Neural cell (in vitro differentiated cells): ENCODE measurements at regions not wholly inside any gene's neighbourhood (a gene's known extent, or its start where the extent isn't known, plus 50 kb on each side); places are given as distances from the start of the nearest gene placed in this dataset.

Experiments
- H2AFZ ChIP-seq: fragments of 200-600, 300-800 bp; sonication (generic), shearing (Covaris generic); 2 replicates; pipeline ENCODE4 v1.6.0; 2014; ENCODE audit warnings: low read depth, mild to moderate bottlenecking, antibody characterized with exemption, low read length, moderate library complexity
- H3F3A ChIP-seq: fragments of 200-600 bp; shearing (Covaris generic); 2 replicates; pipeline ENCODE4 v1.6.1; 2016; ENCODE audit warnings: mild to moderate bottlenecking, moderate library complexity, mixed read lengths, antibody characterized with exemption, low read length; ENCODE audit not compliant: insufficient read depth, poor library complexity, severe bottlenecking
- H3K27ac ChIP-seq: fragments of 200-600, 300-800 bp; sonication (generic), shearing (Covaris generic); 2 replicates; pipeline ENCODE4 v1.5.1; 2014; ENCODE audit warnings: mild to moderate bottlenecking, low read length, moderate library complexity
- H3K27me3 ChIP-seq: fragments of 300-800, 200-600 bp; sonication (generic), shearing (Covaris generic); 2 replicates; pipeline ENCODE4 v1.6.0; 2014; ENCODE audit warnings: mild to moderate bottlenecking, low read depth, low read length, moderate library complexity; ENCODE audit not compliant: insufficient read depth
- H3K36me3 ChIP-seq: fragments of 300-800, 200-600 bp; sonication (generic), shearing (Covaris generic); 2 replicates; pipeline ENCODE4 v1.5.1; 2014; ENCODE audit warnings: mild to moderate bottlenecking, antibody characterized with exemption, low read length, moderate library complexity; ENCODE audit not compliant: insufficient read depth
- H3K4me2 ChIP-seq: fragments of 300-800, 200-600 bp; sonication (generic), shearing (Covaris generic); 2 replicates; pipeline ENCODE4 v1.6.0; 2014; ENCODE audit warnings: mild to moderate bottlenecking, low read length
- H3K4me3 ChIP-seq: fragments of 300-800, 200-600 bp; sonication (generic), shearing (Covaris generic); 2 replicates; pipeline ENCODE4 v1.5.1; 2014; ENCODE audit warnings: mild to moderate bottlenecking, low read length, moderate library complexity
- H3K79me2 ChIP-seq: fragments of 200-600 bp; shearing (Covaris generic); replicated peaks from 2 replicates; pipeline ENCODE4 v1.6.0; 2014; ENCODE audit warnings: mild to moderate bottlenecking, low read length, moderate library complexity; ENCODE audit not compliant: insufficient read depth
- H3K9ac ChIP-seq: fragments of 300-800, 200-600 bp; sonication (generic), shearing (Covaris generic); 2 replicates; pipeline ENCODE4 v1.6.1; 2016; ENCODE audit warnings: mild to moderate bottlenecking, low read length, mixed read lengths
- H3K9me2 ChIP-seq: fragments of 200-600 bp; shearing (Covaris generic); 2 replicates; pipeline ENCODE4 v1.6.1; 2016; ENCODE audit warnings: mild to moderate bottlenecking, low read length, mixed read lengths; ENCODE audit not compliant: insufficient read depth
- H3K9me3 ChIP-seq: fragments of 200-600, 300-800 bp; sonication (generic), shearing (Covaris generic); 2 replicates; pipeline ENCODE4 v1.6.1; 2016; ENCODE audit warnings: mild to moderate bottlenecking, mixed run types, low read length, moderate library complexity, mixed read lengths
- H4K20me1 ChIP-seq: fragments of 200-600 bp; shearing (Covaris generic); 2 replicates; pipeline ENCODE4 v1.6.1; 2016; ENCODE audit warnings: mild to moderate bottlenecking, mixed run types; ENCODE audit not compliant: insufficient read depth
- EP300 ChIP-seq: fragments of 450-650 bp; conservative IDR thresholded peaks from 2 replicates; pipeline ENCODE4 v1.6.1; 2014; ENCODE audit warnings: antibody characterized with exemption, mild to moderate bottlenecking, moderate library complexity; ENCODE audit not compliant: poor library complexity, severe bottlenecking
- EZH2 ChIP-seq: fragments of 200-600, 300-800 bp; shearing (Covaris generic), sonication (generic); IDR thresholded peaks from 2 replicates; pipeline ENCODE4 v1.6.1; 2014; ENCODE audit warnings: antibody characterized with exemption, low read length, borderline replicate concordance, mild to moderate bottlenecking; ENCODE audit not compliant: insufficient read depth, poor library complexity, severe bottlenecking
- MXI1 ChIP-seq: fragments of 450-650 bp; conservative IDR thresholded peaks from 2 replicates; pipeline ENCODE4 v1.6.1; 2014; ENCODE audit warnings: antibody characterized with exemption, mild to moderate bottlenecking; ENCODE audit not compliant: poor library complexity, severe bottlenecking
- POLR2AphosphoS5 ChIP-seq: IDR thresholded peaks from 2 replicates; pipeline ENCODE4 v1.6.1; 2012
- RAD21 ChIP-seq: fragments of 450-650 bp; conservative IDR thresholded peaks from 2 replicates; pipeline ENCODE4 v1.6.1; 2014; ENCODE audit warnings: antibody characterized with exemption, mild to moderate bottlenecking, moderate library complexity
- SMC3 ChIP-seq: fragments of 450-650 bp; conservative IDR thresholded peaks from 2 replicates; pipeline ENCODE4 v1.6.1; 2014; ENCODE audit warnings: antibody characterized with exemption, mild to moderate bottlenecking, moderate library complexity; ENCODE audit not compliant: poor library complexity
- TAF1 ChIP-seq: IDR thresholded peaks from 2 replicates; pipeline ENCODE4 v1.6.1; 2012; ENCODE audit warnings: low read depth
- TF ChIP-seq, protein P1 (sequence below): fragments of 450-650 bp; IDR thresholded peaks from 2 replicates; pipeline ENCODE4 v1.5.1; 2014; ENCODE audit warnings: antibody characterized with exemption, mild to moderate bottlenecking, moderate library complexity; ENCODE audit not compliant: poor library complexity, severe bottlenecking
- TF ChIP-seq, protein P2 (sequence below): IDR thresholded peaks from 2 replicates; pipeline ENCODE4 v1.6.1; 2012; ENCODE audit warnings: borderline replicate concordance

DNA sequence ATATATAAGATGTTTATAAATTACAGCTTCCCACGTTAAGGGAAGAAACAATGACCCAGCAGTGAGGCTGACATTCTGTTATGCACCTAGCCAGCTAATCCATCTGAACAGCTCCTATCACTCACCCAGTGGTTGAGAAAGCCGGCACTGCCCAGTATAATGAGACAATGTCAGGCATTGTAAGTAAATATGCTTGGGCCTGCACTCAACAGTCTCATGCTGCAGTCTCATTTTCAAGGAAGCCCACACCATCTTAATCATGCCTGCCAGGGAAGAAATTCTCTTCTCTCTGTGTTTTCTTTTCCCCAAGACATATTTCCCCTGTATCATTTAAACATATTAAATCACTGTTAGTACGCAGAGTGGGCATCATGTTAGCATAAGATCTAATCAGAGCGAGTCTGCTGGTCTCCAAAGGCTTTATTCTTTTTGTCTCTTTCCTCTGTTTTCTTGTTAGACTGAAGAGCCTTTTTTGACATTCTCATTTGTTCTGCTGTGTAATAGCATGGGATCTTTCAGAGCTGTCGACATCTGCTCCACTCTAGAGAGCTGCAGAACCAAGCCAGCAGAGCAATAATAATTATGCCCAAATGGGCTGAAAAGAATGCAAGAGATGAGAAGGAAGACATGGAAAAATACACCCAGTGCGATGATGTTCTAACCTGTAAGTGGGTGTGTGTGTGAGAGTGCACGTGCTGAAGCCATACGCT, 67.6 kb upstream of the SLC22A15 start:
- peak; percentile 38 for TF ChIP-seq EP300
- TF ChIP-seq, protein P1, sequence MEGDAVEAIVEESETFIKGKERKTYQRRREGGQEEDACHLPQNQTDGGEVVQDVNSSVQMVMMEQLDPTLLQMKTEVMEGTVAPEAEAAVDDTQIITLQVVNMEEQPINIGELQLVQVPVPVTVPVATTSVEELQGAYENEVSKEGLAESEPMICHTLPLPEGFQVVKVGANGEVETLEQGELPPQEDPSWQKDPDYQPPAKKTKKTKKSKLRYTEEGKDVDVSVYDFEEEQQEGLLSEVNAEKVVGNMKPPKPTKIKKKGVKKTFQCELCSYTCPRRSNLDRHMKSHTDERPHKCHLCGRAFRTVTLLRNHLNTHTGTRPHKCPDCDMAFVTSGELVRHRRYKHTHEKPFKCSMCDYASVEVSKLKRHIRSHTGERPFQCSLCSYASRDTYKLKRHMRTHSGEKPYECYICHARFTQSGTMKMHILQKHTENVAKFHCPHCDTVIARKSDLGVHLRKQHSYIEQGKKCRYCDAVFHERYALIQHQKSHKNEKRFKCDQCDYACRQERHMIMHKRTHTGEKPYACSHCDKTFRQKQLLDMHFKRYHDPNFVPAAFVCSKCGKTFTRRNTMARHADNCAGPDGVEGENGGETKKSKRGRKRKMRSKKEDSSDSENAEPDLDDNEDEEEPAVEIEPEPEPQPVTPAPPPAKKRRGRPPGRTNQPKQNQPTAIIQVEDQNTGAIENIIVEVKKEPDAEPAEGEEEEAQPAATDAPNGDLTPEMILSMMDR = no peak
- TF ChIP-seq, protein P2, sequence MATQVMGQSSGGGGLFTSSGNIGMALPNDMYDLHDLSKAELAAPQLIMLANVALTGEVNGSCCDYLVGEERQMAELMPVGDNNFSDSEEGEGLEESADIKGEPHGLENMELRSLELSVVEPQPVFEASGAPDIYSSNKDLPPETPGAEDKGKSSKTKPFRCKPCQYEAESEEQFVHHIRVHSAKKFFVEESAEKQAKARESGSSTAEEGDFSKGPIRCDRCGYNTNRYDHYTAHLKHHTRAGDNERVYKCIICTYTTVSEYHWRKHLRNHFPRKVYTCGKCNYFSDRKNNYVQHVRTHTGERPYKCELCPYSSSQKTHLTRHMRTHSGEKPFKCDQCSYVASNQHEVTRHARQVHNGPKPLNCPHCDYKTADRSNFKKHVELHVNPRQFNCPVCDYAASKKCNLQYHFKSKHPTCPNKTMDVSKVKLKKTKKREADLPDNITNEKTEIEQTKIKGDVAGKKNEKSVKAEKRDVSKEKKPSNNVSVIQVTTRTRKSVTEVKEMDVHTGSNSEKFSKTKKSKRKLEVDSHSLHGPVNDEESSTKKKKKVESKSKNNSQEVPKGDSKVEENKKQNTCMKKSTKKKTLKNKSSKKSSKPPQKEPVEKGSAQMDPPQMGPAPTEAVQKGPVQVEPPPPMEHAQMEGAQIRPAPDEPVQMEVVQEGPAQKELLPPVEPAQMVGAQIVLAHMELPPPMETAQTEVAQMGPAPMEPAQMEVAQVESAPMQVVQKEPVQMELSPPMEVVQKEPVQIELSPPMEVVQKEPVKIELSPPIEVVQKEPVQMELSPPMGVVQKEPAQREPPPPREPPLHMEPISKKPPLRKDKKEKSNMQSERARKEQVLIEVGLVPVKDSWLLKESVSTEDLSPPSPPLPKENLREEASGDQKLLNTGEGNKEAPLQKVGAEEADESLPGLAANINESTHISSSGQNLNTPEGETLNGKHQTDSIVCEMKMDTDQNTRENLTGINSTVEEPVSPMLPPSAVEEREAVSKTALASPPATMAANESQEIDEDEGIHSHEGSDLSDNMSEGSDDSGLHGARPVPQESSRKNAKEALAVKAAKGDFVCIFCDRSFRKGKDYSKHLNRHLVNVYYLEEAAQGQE = peak; percentile 63
- Histone ChIP-seq H3K9ac (peak overlapping the region; percentile 37), H2AFZ (peak overlapping the region; percentile 37), H3K27ac (peak overlapping the region; percentile 67), H3K9me3 (no peaks in the 10 kb centered on the region), H3K79me2 (no peaks in the 10 kb centered on the region), H3F3A (peaks cover 3% of the 10 kb centered on the region), H3K4me3 (peak overlapping the region; percentile 3), H4K20me1 (no peaks in the 10 kb centered on the region), H3K4me2 (peak overlapping the region; percentile 33), H3K9me2 (no peaks in the 10 kb centered on the region), H3K36me3 (no peaks in the 10 kb centered on the region), H3K27me3 (no peaks in the 10 kb centered on the region)

DNA sequence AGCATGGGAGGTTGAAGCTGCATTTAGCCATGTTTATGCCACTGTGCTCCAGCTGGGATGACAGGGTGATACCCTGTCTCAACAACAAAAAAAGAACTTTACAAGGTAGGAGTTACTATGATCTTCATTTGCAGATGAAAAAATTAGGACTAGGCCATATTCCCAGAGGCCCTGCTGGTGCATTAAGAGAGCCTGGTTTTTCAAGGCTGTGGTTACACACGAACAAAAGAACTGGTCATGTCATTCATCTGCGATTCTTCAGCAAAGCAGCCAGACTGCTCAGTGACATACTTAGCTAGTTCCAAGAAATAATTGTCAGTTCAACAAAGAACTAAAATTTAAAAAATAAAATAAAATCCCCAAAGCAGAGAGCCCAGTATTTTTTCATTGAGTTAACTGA, 66.1 kb upstream of the SLC22A15 start:
- H3K4me3 ChIP-seq = no peak overlapping the region
- no peaks in the 10 kb centered on the region for H3K36me3 ChIP-seq
- H2AFZ ChIP-seq = no peak overlapping the region
- no peak overlapping the region for H3K9ac ChIP-seq
- no peaks in the 10 kb centered on the region for H3K27me3 ChIP-seq
- no peaks in the 10 kb centered on the region for H3K9me3 ChIP-seq
- no peaks in the 10 kb centered on the region for H3K79me2 ChIP-seq
- H3K4me2 ChIP-seq = no peak overlapping the region
- H3K27ac ChIP-seq = no peak overlapping the region
- peaks cover 3% of the 10 kb centered on the region for H3F3A ChIP-seq
- TF ChIP-seq TAF1 = no peak
- H3K9me2 ChIP-seq = no peaks in the 10 kb centered on the region
- no peaks in the 10 kb centered on the region for H4K20me1 ChIP-seq

DNA sequence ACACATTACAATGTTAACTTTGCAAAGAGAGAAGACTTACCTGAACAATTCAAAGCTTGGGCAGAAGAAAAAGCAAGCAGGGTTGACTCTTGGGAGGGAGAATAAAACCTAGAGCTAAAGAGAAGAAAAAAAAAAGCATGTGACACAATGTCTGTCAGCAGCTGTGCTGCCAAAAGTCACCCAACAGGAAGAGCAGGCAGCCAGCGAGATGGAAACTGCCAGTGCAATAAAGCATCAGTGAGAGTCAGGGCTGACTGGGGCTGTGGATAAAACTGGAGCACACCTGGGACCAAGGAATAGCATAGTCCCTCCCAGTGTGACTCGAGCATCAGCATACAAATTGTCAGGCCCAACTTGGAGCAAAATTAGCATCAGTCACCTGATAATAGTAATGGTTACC, 65.0 kb upstream of the SLC22A15 start:
- Histone ChIP-seq H3K4me2 (no peak overlapping the region), H3K9me2 (no peaks in the 10 kb centered on the region), H3K27me3 (no peaks in the 10 kb centered on the region), H3K4me3 (no peak overlapping the region), H3K9ac (no peak overlapping the region), H3K36me3 (no peaks in the 10 kb centered on the region), H3K9me3 (no peaks in the 10 kb centered on the region), H3K27ac (no peak overlapping the region), H2AFZ (no peak overlapping the region), H4K20me1 (no peaks in the 10 kb centered on the region), H3K79me2 (no peaks in the 10 kb centered on the region), H3F3A (peaks cover 3% of the 10 kb centered on the region)
- TF ChIP-seq EP300 = no peak
- TF ChIP-seq EZH2 = no peak
- no peak for TF ChIP-seq POLR2AphosphoS5
- TF ChIP-seq, protein P2 = no peak
- no peak for TF ChIP-seq SMC3
- TF ChIP-seq, protein P1 = no peak
- TF ChIP-seq MXI1 = no peak
- no peak for TF ChIP-seq TAF1
- TF ChIP-seq RAD21 = no peak
